Femur (tissue), 1 donor: ENCODE measurements at regions not wholly inside any gene's neighbourhood (a gene's known extent, or its start where the extent isn't known, plus 50 kb on each side); places are given as distances from the start of the nearest gene placed in this dataset.

Source experiments
- DNase-seq: peaks from one replicate; pipeline ENCODE4 v3.0.0-alpha.2; 2017

DNA sequence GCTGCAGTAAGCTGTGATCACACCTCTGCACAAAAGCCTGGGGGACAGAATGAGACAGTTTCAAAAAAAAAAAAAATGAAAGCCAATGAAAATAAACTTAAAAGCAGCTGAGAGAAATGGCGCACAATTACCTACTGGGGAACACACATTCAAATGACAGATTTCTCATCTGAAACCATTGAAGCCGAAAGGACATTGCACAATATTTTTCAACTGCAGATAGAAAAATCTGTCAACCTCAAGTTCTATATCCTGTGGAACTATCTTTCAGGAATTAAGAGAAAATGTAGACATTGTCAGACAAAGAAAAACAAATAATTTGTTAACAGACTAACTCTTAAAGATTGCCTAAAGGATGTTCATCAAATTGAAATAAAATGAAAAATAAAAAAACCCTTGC is 442.8 kb downstream of the MATN1 start:
- no peak for DNase-seq

DNA sequence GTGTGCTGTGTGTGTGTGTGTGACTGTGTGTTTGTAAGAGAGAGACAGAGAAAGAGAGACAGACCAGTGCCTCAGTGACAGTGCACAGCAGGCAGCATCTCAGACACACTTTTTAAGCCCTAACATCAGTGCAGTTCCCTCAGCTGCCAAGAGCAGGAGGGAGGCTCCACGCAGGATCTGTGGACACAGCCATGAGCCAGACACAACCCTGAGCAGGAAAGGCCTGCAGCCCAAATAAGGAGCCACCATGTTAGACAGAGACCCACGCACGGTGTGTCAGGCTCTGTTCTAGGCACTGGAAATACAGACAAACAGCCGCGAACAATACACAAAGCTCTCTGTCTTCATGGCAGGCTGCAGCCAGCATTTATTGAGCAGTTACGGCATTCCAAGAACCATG is 445.5 kb downstream of the MATN1 start:
- no peak for DNase-seq

- no peak for DNase-seq
Measured at GRCh38 chr1:30277415-30277814, 446.0 kb downstream of the MATN1 start.

DNA sequence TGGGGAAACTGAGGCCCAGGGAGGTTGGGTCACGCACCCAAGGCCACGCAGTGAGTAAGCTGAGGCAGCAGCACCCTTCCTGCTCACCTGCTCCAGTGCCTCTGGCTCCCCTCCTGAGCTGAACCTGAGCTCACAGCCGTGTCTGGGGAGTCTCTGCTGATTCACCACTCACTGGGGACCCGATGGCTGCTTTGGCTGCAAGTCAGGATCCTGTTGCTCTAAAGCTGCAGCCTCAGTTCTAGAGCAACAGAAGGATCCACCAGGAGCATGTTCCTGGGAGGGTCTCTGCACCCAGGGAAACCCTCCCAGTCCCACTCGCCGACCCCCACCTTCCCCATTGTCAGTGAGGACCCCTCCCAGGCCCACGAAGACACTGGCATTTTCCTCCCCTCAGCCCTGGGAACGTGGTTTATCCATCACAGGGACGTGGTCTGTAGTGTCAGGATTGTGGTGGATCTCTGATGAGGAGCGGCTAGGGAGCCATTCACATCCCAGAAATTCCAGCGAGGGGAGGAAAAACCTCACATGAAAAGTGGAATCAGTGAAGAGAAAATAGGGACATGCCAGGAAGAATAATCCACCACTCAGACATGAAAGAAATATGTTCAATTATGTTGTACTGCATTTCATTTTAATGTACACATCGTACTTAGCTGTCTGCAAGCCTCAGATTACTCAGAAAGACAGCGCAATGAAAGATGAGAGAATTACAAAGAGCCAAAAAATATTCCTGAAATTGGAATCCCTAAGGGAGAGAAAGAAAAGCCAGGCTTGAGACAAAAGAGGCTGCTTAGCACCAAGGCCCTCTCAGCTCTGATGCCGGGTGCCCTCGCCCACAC is 447.2 kb downstream of the MATN1 start:
- DNase-seq: no peak

GRCh38 chr1:30274976-30275621 is 448.3 kb downstream of the MATN1 start:
- no peak for DNase-seq

GRCh38 chr1:30274173-30274970 is 449.0 kb downstream of the MATN1 start:
- no peak for DNase-seq

DNA sequence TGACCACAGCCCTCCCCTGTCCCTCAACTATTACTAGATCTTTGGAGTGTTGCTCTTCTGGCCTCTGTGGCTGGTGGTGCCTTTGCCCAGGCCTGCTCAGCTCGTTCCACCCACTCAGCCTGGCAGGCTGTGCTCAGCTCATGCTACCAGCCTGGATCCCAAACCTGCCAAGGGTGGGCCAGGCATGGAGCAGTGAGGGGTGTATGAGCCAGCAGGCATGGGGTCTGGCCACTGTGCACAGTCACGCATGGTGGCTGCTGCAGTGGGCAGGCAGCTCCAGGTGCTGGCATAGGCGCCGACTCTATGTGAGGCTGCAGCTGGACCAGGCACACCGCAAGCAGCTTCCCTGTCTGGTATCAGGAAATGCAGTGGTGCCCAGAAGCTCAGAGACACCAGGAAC is 449.9 kb downstream of the MATN1 start:
- DNase-seq: no peak

GRCh38 chr1:30273021-30273325 is 450.4 kb downstream of the MATN1 start:
- no peak for DNase-seq

DNA sequence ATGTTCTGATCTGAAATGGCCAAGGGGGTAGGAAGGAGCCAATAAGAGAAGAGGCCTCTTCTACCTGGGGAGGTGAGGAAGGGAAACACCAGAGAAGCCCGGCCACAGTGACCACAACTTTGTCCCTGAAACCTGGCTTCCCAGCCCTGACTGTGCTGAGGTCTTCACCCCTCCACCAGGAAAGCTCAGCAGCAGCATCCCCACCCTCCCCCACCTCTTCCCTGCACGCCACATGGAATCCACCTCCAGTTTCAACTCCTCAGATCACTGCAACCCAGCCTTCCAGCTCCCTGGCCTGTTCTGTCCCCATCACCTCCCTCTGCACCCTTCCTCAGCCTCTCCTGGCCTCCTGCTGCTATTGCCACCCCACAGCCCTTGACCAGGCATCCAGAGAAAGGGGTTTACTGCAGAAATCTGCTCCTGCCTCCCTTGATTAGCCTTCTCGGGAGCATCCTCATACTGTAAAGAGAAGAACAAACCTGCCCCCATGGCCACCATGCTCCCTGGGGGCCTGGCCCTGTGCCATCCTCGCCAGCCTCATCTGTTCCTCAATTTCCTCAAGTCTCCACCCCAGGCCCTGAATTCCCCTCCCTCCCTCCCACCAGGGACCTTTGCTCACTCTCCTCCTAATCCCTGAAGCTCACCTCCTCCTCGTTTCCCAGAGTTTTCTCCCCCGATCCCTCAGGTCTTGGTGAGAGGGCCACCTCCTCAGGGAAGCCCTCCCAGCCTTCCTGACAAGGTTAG is 450.9 kb downstream of the MATN1 start:
- DNase-seq: no peak

DNA sequence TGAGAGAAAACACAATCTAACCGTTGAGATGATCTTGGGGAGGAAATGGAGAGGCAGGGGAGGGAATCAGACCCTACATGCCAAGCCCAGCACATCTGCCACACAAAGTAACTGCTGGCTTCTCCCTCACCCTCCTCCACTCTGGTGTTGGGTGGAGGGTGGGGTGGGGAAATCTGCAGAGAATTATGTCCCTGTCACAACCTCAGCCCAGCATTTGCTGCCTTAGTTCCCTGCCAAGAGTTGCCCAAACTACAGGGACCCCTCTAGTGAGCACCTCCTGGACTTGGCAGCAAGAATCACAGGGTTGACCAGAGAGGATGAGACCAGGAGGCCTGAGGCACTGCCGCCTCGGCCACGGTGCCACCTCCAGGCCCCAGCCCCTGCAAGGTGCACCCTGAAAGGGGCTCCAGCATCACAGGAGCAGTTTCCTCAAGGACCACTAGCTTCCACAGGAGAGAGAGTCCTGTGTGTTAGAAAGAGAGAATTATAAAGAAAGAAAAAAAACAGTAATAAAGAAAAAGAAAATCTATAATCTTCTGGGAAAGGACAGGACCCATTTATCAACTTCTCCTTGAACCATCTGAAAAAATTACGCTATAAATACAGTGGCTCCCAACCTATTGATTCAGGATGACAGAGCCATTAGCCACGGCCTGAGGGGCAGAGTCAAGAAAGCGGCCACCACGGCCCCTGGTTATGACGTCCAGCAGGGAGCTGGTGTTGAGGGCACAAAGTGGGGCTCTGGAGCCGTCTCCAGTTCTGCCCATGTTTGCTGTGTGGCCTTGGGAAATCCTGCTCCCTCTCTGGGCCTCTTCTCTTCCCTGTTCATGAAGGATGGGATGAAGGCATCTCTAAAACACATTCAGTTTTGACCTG is 451.7 kb downstream of the MATN1 start:
- DNase-seq: no peak

DNA sequence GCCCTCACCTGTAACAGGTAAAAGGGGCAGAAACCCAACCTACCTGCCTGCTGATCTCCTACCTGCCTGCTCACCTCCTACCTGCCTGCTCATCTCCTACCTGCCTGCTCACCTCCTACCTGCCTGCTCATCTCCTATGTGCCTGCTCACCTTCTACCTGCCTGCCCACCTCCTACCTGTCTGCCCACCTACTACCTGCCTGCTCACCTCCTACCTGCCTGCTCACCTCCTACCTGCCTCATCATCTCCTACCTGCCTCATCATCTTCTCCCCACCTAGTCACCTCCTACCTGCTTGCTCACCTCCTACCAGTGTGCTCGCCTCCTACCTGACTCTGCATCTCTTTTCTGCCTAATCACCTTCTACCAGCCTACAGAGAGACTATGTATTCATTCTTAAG is 452.9 kb downstream of the MATN1 start:
- no peak for DNase-seq

- no peak for DNase-seq
Measured at GRCh38 chr1:30268923-30269666, 454.3 kb downstream of the MATN1 start.

DNA sequence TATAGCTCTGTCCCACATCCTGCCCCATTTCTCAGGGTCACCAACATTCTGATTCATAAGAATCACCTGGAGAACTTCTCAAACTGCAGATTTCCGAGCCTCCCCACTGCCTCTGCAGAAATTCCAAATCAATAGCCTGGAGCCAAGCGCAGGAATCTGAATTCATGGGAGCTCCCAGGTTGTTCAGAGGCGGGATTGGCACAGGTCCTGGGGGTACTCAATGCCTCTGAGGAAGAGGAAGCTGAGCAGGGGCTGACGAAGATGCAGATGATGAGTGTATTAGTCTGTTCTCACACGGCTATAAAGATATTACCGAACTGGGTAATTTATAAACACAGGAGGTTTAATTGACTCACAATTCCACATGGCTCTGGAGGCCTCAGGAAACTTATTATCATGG is 455.5 kb downstream of the MATN1 start:
- DNase-seq: no peak

DNA sequence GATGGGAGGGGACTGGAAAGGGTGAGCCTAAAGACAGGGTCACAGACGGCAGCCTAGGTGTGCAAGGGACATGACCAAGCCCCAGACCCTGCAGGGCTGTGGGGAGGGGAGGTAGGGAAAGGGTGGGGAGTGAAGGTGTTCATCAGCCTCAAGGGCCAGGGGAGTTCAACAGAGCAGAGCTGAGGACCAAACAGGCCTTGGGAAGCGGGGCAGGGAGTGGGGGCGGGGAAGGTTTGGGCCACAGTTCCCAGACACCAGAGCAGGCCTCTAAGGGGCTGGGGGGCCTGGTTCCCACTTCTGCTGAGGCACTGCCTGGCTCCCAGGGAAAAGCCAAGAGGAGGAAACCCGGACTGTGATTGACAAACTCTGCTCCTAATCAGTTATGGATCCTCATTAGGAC is 456.3 kb downstream of the MATN1 start:
- DNase-seq: no peak

GRCh38 chr1:30265127-30266070 is 458.0 kb downstream of the MATN1 start:
- DNase-seq: no peak

GRCh38 chr1:30264672-30265025 is 458.7 kb downstream of the MATN1 start:
- no peak for DNase-seq

DNA sequence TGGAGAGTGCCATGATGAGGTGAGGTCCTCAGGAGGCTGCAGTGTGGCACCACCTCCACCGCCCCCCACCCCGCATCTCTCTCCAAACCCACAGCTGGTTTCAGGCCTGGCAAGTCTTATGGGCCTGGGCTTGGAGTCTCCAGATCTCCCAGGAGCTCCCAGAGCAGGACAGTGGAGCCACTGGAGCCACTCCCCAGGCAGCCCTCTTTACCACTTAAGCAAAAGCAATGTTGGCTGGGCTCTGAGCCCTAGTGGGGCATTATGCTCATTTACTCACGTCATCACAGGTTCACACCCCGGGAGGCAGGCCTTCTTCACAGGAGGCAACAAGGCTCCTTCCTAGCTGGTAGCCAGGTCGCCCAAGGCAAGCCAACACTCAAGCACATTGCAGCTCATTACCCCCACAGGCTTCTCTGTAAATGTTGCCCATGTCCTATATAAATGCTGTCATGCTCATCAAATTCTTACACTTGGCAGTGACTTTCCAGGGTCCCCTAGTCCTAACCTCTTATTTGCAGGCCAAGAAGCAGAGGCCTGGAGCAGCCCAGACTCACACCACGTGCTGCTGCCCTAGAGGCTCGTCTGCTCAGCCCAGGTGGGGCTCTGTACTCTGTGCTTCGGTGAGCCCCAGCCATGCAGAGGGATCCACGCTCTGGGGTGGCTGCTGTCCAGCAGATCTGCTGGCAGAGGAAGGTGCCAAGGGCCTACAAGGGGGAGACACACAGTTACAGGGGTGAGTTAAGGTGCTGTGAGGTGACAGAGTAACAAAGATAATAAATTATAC is 459.3 kb downstream of the MATN1 start:
- no peak for DNase-seq

- no peak for DNase-seq
Measured at GRCh38 chr1:30263405-30263804, 460.0 kb downstream of the MATN1 start.

DNA sequence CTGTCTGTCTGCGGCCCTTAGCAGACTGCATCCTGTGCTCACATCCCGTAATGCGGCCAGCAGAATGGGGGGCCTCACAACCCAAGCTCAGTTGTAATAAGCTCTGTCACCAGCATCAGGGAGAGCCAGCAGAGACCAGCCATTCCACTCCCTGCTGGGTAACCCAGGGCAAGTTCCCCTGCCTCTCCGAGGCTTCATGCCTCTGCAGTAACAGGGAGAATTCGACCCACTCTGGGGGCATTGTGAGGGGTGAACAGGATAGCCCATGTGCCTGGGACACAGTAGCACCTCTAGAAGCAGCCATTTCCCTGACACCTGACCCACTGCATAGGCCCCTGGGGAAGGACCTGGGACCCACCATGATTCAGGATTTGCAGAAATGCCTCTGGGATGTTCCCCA is 461.2 kb downstream of the MATN1 start:
- DNase-seq: no peak

GRCh38 chr1:30260318-30260717 is 463.1 kb downstream of the MATN1 start:
- no peak for DNase-seq
